HEK293T (cell line): ENCODE measurements at regions not wholly inside any gene's neighbourhood (a gene's known extent, or its start where the extent isn't known, plus 50 kb on each side); places are given as distances from the start of the nearest gene placed in this dataset.
A peak's percentile ranks its signal among the peaks of the same experiment; 100 is the strongest.

Experiments
- CTCF ChIA-PET: fragments of 350-600 bp; formaldehyde crosslinking; extraction: SDS; loops from one replicate; lab custom pipeline; 2021; ENCODE audit warnings: antibody characterized with exemption, inconsistent platforms; lab: Yijun Ruan, JAX
- POLR2A ChIA-PET: fragments of 350-600 bp; formaldehyde crosslinking; extraction: SDS; loops from one replicate; lab custom pipeline; 2020; ENCODE audit warnings: antibody characterized with exemption, inconsistent platforms; lab: Yijun Ruan, JAX
- DNase-seq: peaks from one replicate; pipeline ENCODE4 v3.0.0; 2012; ENCODE audit warnings: mixed read lengths; ENCODE audit errors: extremely low spot score
- ARNT ChIP-seq: fragments of 450-650 bp; IDR thresholded peaks from 2 replicates; pipeline ENCODE4 v1.6.1; 2017; ENCODE audit warnings: mild to moderate bottlenecking
- BHLHE40 ChIP-seq: fragments of 450-650 bp; IDR thresholded peaks from 2 replicates; pipeline ENCODE4 v1.6.1; 2016; ENCODE audit warnings: mild to moderate bottlenecking, moderate library complexity, borderline replicate concordance
- CTBP1 ChIP-seq: fragments of 450-650 bp; IDR thresholded peaks from 2 replicates; pipeline ENCODE4 v1.6.1; 2016; ENCODE audit warnings: borderline replicate concordance
- ELF4 ChIP-seq: fragments of 450-650 bp; IDR thresholded peaks from 2 replicates; pipeline ENCODE4 v1.6.1; 2017; ENCODE audit warnings: antibody characterized with exemption
- FOXA1 ChIP-seq: fragments of 450-650 bp; IDR thresholded peaks from 2 replicates; pipeline ENCODE4 v1.6.1; 2016; ENCODE audit warnings: mild to moderate bottlenecking
- FOXK2 ChIP-seq: fragments of 450-650 bp; IDR thresholded peaks from 2 replicates; pipeline ENCODE4 v1.6.1; 2016; ENCODE audit warnings: mild to moderate bottlenecking
- FOXM1 ChIP-seq: fragments of 450-650 bp; IDR thresholded peaks from 2 replicates; pipeline ENCODE4 v1.6.1; 2017; ENCODE audit warnings: mild to moderate bottlenecking, borderline replicate concordance
- HDGF ChIP-seq: fragments of 450-650 bp; IDR thresholded peaks from 2 replicates; pipeline ENCODE4 v1.6.1; 2017; ENCODE audit warnings: antibody characterized with exemption, borderline replicate concordance
- L3MBTL2 ChIP-seq: fragments of 450-650 bp; conservative IDR thresholded peaks from 2 replicates; pipeline ENCODE4 v1.6.1; 2016; ENCODE audit warnings: mild to moderate bottlenecking
- LEF1 ChIP-seq: fragments of 450-650 bp; IDR thresholded peaks from 2 replicates; pipeline ENCODE4 v1.6.1; 2017; ENCODE audit warnings: mild to moderate bottlenecking, borderline replicate concordance
- NFRKB ChIP-seq: fragments of 450-650 bp; IDR thresholded peaks from 2 replicates; pipeline ENCODE4 v1.6.1; 2016; ENCODE audit warnings: mild to moderate bottlenecking, moderate library complexity
- SP1 ChIP-seq: fragments of 450-650 bp; IDR thresholded peaks from 2 replicates; pipeline ENCODE4 v1.6.1; 2017
- SUZ12 ChIP-seq: fragments of 450-650 bp; IDR thresholded peaks from 2 replicates; pipeline ENCODE4 v1.6.1; 2016; ENCODE audit warnings: mild to moderate bottlenecking
- TARDBP ChIP-seq: fragments of 450-650 bp; IDR thresholded peaks from 2 replicates; pipeline ENCODE4 v1.6.1; 2016
- ZNF384 ChIP-seq: fragments of 450-650 bp; IDR thresholded peaks from 2 replicates; pipeline ENCODE4 v1.6.1; 2016
- TF ChIP-seq, protein P1 (sequence below): fragments of 450-650 bp; IDR thresholded peaks from 2 replicates; pipeline ENCODE4 v1.6.1; 2016

DNA sequence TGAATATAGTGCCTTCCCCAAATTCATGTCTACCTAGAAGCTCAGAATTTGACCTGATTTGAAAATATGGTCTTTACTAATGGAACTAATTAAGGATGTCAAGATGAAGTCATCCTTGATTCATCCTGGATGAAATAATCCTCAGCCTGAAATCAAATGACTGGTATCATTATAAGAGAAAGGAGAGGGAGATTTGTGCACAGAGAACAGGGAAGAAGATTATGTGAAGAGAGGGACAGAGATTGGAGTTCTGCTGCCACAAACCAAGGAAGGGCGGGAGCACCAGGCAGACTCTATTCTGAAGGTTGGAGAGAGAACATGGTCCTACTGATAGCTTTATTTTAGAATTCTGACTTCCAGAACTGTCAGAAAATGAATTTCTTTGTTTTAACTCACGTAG is 680.9 kb upstream of the AADAT start:
- TF ChIP-seq FOXM1: no peak
- TF ChIP-seq LEF1: no peak
- TF ChIP-seq ARNT: no peak
- TF ChIP-seq FOXA1: no peak
- TF ChIP-seq TARDBP: no peak
- no peak for TF ChIP-seq SUZ12
- TF ChIP-seq ELF4: no peak
- no peak for TF ChIP-seq HDGF
- TF ChIP-seq NFRKB: no peak
- no peak for TF ChIP-seq L3MBTL2
- TF ChIP-seq, protein P1, sequence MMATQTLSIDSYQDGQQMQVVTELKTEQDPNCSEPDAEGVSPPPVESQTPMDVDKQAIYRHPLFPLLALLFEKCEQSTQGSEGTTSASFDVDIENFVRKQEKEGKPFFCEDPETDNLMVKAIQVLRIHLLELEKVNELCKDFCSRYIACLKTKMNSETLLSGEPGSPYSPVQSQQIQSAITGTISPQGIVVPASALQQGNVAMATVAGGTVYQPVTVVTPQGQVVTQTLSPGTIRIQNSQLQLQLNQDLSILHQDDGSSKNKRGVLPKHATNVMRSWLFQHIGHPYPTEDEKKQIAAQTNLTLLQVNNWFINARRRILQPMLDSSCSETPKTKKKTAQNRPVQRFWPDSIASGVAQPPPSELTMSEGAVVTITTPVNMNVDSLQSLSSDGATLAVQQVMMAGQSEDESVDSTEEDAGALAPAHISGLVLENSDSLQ: no peak
- POLR2A ChIA-PET: no interaction called here
- no peak for DNase-seq
- CTCF ChIA-PET: no interaction called here

DNA sequence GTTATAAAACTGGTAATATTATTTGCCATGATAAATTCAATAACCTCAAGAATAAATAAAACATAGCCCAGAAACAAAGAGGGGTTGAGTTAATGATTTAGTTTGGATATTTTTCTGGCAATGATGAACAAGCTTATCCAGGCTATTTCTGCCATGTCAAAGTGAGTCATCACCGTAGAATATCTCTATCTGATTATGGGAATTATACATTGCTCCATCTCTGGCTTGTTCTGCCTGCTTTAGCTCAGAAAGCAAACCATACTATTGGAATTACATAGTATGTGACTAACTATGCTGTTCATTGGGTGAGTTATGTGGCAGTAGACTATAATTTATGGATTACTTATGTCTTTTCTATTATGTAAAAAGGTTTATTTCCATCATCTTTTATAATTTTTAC is 680.1 kb upstream of the AADAT start:
- CTCF ChIA-PET: no interaction called here
- POLR2A ChIA-PET: no interaction called here
- DNase-seq: no peak
- no peak for TF ChIP-seq FOXK2
- no peak for TF ChIP-seq FOXM1
- no peak for TF ChIP-seq FOXA1
- TF ChIP-seq, protein P1: no peak

DNA sequence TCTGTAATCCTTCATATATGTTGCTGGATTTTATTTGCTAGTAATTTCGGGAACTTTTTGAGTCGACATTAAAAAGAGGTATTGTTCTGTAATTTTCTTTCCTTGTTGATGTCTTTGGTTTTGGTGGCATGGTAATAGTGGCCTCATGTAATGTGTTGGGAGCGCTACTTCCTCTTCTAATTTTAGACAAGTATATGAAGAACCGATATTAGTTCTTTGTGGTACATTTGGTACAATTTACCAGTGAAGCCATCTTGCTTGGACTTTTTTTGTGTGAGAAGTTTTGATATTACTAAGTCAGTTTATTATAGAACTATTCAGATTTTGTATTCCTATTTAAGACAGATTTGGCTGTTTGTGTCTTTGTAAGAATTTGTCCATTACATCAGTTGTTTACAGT is 669.2 kb upstream of the AADAT start:
- no peak for DNase-seq
- no peak for TF ChIP-seq FOXM1
- TF ChIP-seq FOXA1: no peak
- no peak for TF ChIP-seq HDGF
- TF ChIP-seq, protein P1: no peak
- no peak for TF ChIP-seq NFRKB
- no peak for TF ChIP-seq L3MBTL2
- no peak for TF ChIP-seq BHLHE40
- TF ChIP-seq ARNT: no peak
- TF ChIP-seq LEF1: no peak
- no peak for TF ChIP-seq FOXK2
- TF ChIP-seq CTBP1: no peak
- no peak for TF ChIP-seq ELF4
- TF ChIP-seq SUZ12: no peak
- no peak for TF ChIP-seq ZNF384
- TF ChIP-seq TARDBP: no peak
- no peak for TF ChIP-seq SP1
- ChIA-PET POLR2A (no interaction called here), CTCF (no interaction called here)

DNA sequence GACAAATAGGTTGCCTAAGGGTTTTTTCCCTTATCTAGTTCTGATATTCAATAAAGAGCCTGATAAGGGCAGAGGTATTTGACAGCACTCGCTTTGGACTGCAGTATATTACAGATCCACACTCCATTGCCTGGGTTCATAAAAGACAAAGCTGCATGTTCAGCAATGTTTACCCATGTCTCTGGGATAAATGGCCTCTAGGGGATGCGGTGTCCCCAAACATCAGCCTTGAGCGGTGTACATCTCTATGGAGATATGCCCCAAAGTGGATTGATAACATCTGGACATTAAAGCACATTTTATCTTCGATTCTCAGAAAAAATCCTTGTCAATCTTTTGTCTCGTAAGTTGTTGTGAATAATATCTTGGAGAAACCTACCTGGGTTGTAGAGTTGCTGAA is 660.8 kb upstream of the AADAT start:
- POLR2A ChIA-PET: no interaction called here
- TF ChIP-seq NFRKB: no peak
- TF ChIP-seq, protein P1: no peak
- DNase-seq: peak; percentile 7
- CTCF ChIA-PET: no interaction called here

DNA sequence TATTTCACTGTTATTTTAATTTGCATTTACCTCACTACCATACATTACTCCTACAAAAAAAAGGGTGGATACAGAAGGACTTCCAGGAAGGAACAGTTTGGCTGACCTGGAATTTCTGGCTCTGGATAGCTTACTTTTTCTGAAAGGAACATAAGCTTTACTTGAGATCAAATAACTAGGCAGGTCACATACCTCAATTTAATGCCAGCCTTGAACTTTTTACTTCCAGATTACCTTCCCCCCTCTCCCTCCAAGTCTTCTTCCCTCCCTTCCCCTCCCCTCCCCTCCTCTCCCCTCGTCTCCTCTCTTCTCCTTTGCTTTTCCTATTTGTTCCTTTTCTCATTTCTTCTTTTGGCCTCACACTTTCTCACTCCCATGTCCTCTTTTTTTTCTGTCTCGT is 659.2 kb upstream of the AADAT start:
- DNase-seq: no peak
- no peak for TF ChIP-seq ZNF384
- no peak for TF ChIP-seq TARDBP
- TF ChIP-seq CTBP1: no peak
- TF ChIP-seq ELF4: no peak
- no peak for TF ChIP-seq SUZ12
- no peak for TF ChIP-seq L3MBTL2
- TF ChIP-seq LEF1: no peak
- TF ChIP-seq FOXK2: no peak
- TF ChIP-seq, protein P1: no peak
- no peak for TF ChIP-seq SP1
- no peak for TF ChIP-seq ARNT
- no peak for TF ChIP-seq NFRKB
- TF ChIP-seq BHLHE40: no peak
- TF ChIP-seq FOXA1: no peak
- TF ChIP-seq FOXM1: no peak
- no peak for TF ChIP-seq HDGF
- ChIA-PET CTCF (no interaction called here), POLR2A (no interaction called here)

DNA sequence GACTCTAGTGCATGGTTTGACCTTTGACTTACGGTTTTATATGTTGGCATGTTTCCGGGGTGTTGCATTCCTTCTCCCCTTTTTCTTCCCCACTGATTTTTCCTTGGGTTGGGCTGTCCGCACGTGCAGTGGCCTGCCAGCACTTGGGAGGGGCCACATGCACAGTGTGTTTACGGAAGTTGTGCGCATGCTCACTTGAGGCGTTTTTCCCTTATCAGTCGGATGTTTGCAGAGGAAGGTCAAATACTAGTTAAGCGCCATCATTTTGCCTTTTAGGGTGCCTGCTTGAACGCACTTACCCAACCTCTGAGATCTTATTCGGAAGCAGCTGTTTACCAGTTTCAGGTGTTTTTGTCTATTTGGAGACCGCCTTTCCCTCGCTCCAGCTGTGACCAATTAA is 653.9 kb upstream of the AADAT start:
- POLR2A ChIA-PET: no interaction called here
- no peak for DNase-seq
- TF ChIP-seq SP1: no peak
- no peak for TF ChIP-seq CTBP1
- TF ChIP-seq ZNF384: no peak
- TF ChIP-seq NFRKB: no peak
- TF ChIP-seq HDGF: no peak
- no peak for TF ChIP-seq ELF4
- TF ChIP-seq FOXA1: no peak
- TF ChIP-seq ARNT: no peak
- TF ChIP-seq BHLHE40: no peak
- no peak for TF ChIP-seq FOXK2
- no peak for TF ChIP-seq LEF1
- no peak for TF ChIP-seq FOXM1
- no peak for TF ChIP-seq TARDBP
- no peak for TF ChIP-seq SUZ12
- TF ChIP-seq, protein P1: no peak
- no peak for TF ChIP-seq L3MBTL2
- CTCF ChIA-PET: no interaction called here
